Upper lobe of left lung (tissue), 4 donors: ENCODE measurements at regions not wholly inside any gene's neighbourhood (a gene's known extent, or its start where the extent isn't known, plus 50 kb on each side); places are given as distances from the start of the nearest gene placed in this dataset.

Experiments
- CTCF ChIP-seq, 6 experiments: fragments of 450-650 bp in 4 of 6; fragments of 200-600 bp in 2 of 6; sonication (generic) in 2 of 6; IDR thresholded peaks; one replicate each; pipeline ENCODE4 v1.5.1; 2016 to 2019; ENCODE audit warnings: antibody characterized with exemption in 6 of 6
- EP300 ChIP-seq, 4 donors: sonication (generic); formaldehyde crosslinking; IDR thresholded peaks; one replicate each; pipeline ENCODE4 v1.5.1; 2017; ENCODE audit warnings: antibody characterized with exemption in 4 of 4, control low read depth in 2 of 4
- POLR2AphosphoS5 ChIP-seq, 2 donors: sonication (generic); formaldehyde crosslinking; IDR thresholded peaks; one replicate each; pipeline ENCODE4 v1.5.1; 2017; ENCODE audit warnings: antibody characterized with exemption in 2 of 2

GRCh38 chrX:145553702-145554101, 263.9 kb upstream of the SLITRK2 start:
- TF ChIP-seq CTCF (IDR thresholded peaks at IDR 0.05) (no peak), POLR2AphosphoS5 (IDR thresholded peaks at IDR 0.05) (no peak), EP300 (IDR thresholded peaks at IDR 0.05) (no peak)
